OCI-LY3 (cell line): ENCODE measurements at regions not wholly inside any gene's neighbourhood (a gene's known extent, or its start where the extent isn't known, plus 50 kb on each side); places are given as distances from the start of the nearest gene placed in this dataset.
A peak's percentile ranks its signal among the peaks of the same experiment; 100 is the strongest.

Experiments used
- H2AFZ ChIP-seq: fragments of 200-600, 300-600 bp; shearing (Covaris generic); 2 replicates; pipeline ENCODE4 v1.6.0; 2014; ENCODE audit warnings: antibody characterized with exemption, low read depth, low read length
- H3K27ac ChIP-seq: fragments of 200-600, 300-600 bp; sonication (generic); 2 replicates; pipeline ENCODE4 v1.5.1; 2014; ENCODE audit warnings: mild to moderate bottlenecking, low read length, moderate library complexity, mixed read lengths
- H3K27me3 ChIP-seq: fragments of 200-600, 300-600 bp; sonication (generic); 2 replicates; pipeline ENCODE4 v1.6.1; 2014; ENCODE audit warnings: low read depth, low read length, mixed read lengths
- H3K36me3 ChIP-seq: fragments of 200-600, 300-600 bp; sonication (generic); replicated peaks from 2 replicates; pipeline ENCODE3; 2014; ENCODE audit warnings: low read depth, low read length, mixed read lengths
- H3K4me1 ChIP-seq: fragments of 300-600, 200-600 bp; sonication (generic); 2 replicates; pipeline ENCODE4 v1.6.1; 2014; ENCODE audit warnings: low read length, mixed read lengths
- H3K4me2 ChIP-seq: fragments of 200-600, 300-600 bp; sonication (generic); 2 replicates; pipeline ENCODE4 v1.6.1; 2014; ENCODE audit warnings: low read length, mixed read lengths
- H3K4me3 ChIP-seq: fragments of 300-600, 200-600 bp; sonication (generic); 2 replicates; pipeline ENCODE4 v1.5.1; 2014; ENCODE audit warnings: antibody characterized with exemption, mild to moderate bottlenecking, low read length, moderate library complexity
- H3K79me2 ChIP-seq: fragments of 300-600, 200-600 bp; shearing (Covaris generic); 2 replicates; pipeline ENCODE4 v1.6.1; 2014; ENCODE audit warnings: mild to moderate bottlenecking, low read length, mixed read lengths
- H3K9ac ChIP-seq: fragments of 300-600, 200-600 bp; shearing (Covaris generic); 2 replicates; pipeline ENCODE4 v1.6.0; 2014; ENCODE audit warnings: mild to moderate bottlenecking, low read length, moderate library complexity
- H3K9me3 ChIP-seq: fragments of 200-600, 300-600 bp; shearing (Covaris generic); 2 replicates; pipeline ENCODE4 v1.6.1; 2014; ENCODE audit warnings: low read length, mixed read lengths; ENCODE audit not compliant: insufficient read depth
- H4K20me1 ChIP-seq: fragments of 200-600, 300-600 bp; sonication (generic); 2 replicates; pipeline ENCODE4 v1.6.1; 2016; ENCODE audit warnings: low read length, mixed read lengths; ENCODE audit not compliant: insufficient read depth
- CTCF ChIP-seq: fragments of 200-600, 300-600 bp; sonication (generic); IDR thresholded peaks from 2 replicates; pipeline ENCODE4 v1.5.1; 2014; ENCODE audit warnings: antibody characterized with exemption, low read length, low read depth
- EZH2phosphoT487 ChIP-seq: fragments of 200-600 bp; shearing (Covaris generic); IDR thresholded peaks from 2 replicates; pipeline ENCODE4 v1.6.1; 2018; ENCODE audit warnings: antibody characterized with exemption, mixed run types, low read depth

GRCh38 chr6:25060522-25060921 is 124.8 kb upstream of the RIPOR2 start:
- H3K9ac ChIP-seq: no peak overlapping the region
- H3K36me3 ChIP-seq: no peaks in the 10 kb centered on the region
- no peak overlapping the region for H3K27ac ChIP-seq
- no peaks in the 10 kb centered on the region for H4K20me1 ChIP-seq
- H2AFZ ChIP-seq: no peak overlapping the region
- peaks cover 16% of the 10 kb centered on the region for H3K79me2 ChIP-seq
- TF ChIP-seq CTCF (no peak), EZH2phosphoT487 (no peak)
- no peaks in the 10 kb centered on the region for H3K27me3 ChIP-seq
- H3K4me3 ChIP-seq: no peak overlapping the region
- no peak overlapping the region for H3K4me2 ChIP-seq
- H3K9me3 ChIP-seq: no peaks in the 10 kb centered on the region
- peaks cover 35% of the 10 kb centered on the region for H3K4me1 ChIP-seq

- Histone ChIP-seq H4K20me1 (no peaks in the 10 kb centered on the region), H3K27me3 (no peaks in the 10 kb centered on the region), H3K79me2 (peaks cover 7% of the 10 kb centered on the region), H3K9ac (peak overlapping the region; percentile 52; the same call in 1 of the 2 replicates), H3K27ac (no peak overlapping the region), H3K9me3 (no peaks in the 10 kb centered on the region), H2AFZ (peak overlapping the region; percentile 77; the same call in 1 of the 2 replicates), H3K4me1 (peaks cover 26% of the 10 kb centered on the region), H3K36me3 (no peaks in the 10 kb centered on the region), H3K4me3 (no peak overlapping the region), H3K4me2 (peak overlapping the region; percentile 65)
- TF ChIP-seq CTCF: no peak
- no peak for TF ChIP-seq EZH2phosphoT487
Measured at GRCh38 chr6:25061289-25061936, 125.7 kb upstream of the RIPOR2 start.

- H3K27ac ChIP-seq: no peak overlapping the region
- no peaks in the 10 kb centered on the region for H4K20me1 ChIP-seq
- H3K4me2 ChIP-seq: peak overlapping the region; percentile 65
- H2AFZ ChIP-seq: 0 out of 2 replicates have a peak overlapping the region, but pooled peaks have one; percentile 39
- no peak overlapping the region for H3K4me3 ChIP-seq
- no peaks in the 10 kb centered on the region for H3K36me3 ChIP-seq
- no peaks in the 10 kb centered on the region for H3K9me3 ChIP-seq
- no peaks in the 10 kb centered on the region for H3K27me3 ChIP-seq
- no peaks in the 10 kb centered on the region for H3K79me2 ChIP-seq
- TF ChIP-seq CTCF (no peak), EZH2phosphoT487 (no peak)
- peak overlapping the region; percentile 52; the same call in 1 of the 2 replicates for H3K9ac ChIP-seq
- H3K4me1 ChIP-seq: peaks cover 17% of the 10 kb centered on the region
Measured at GRCh38 chr6:25062070-25062811, 126.5 kb upstream of the RIPOR2 start.

GRCh38 chr6:25064006-25064405 is 128.2 kb upstream of the RIPOR2 start:
- Histone ChIP-seq H3K4me3 (no peak overlapping the region), H4K20me1 (no peaks in the 10 kb centered on the region), H3K9ac (no peak overlapping the region), H3K27me3 (no peaks in the 10 kb centered on the region), H3K27ac (no peak overlapping the region), H2AFZ (no peak overlapping the region), H3K79me2 (no peaks in the 10 kb centered on the region), H3K9me3 (no peaks in the 10 kb centered on the region), H3K4me2 (no peak overlapping the region), H3K36me3 (no peaks in the 10 kb centered on the region), H3K4me1 (peaks cover 17% of the 10 kb centered on the region)
- TF ChIP-seq CTCF (no peak), EZH2phosphoT487 (no peak)
